Activated T-cell treated with anti-CD3 and anti-CD28 coated beads, Interleukin-2, amount 50 U/mL, for 48 hours (primary cell): ENCODE measurements at regions not wholly inside any gene's neighbourhood (a gene's known extent, or its start where the extent isn't known, plus 50 kb on each side); places are given as distances from the start of the nearest gene placed in this dataset.

ENCODE experiments used
- DNase-seq, 2 experiments: peaks; one replicate each; pipeline ENCODE4 v3.0.0-alpha.2; 2020

DNA sequence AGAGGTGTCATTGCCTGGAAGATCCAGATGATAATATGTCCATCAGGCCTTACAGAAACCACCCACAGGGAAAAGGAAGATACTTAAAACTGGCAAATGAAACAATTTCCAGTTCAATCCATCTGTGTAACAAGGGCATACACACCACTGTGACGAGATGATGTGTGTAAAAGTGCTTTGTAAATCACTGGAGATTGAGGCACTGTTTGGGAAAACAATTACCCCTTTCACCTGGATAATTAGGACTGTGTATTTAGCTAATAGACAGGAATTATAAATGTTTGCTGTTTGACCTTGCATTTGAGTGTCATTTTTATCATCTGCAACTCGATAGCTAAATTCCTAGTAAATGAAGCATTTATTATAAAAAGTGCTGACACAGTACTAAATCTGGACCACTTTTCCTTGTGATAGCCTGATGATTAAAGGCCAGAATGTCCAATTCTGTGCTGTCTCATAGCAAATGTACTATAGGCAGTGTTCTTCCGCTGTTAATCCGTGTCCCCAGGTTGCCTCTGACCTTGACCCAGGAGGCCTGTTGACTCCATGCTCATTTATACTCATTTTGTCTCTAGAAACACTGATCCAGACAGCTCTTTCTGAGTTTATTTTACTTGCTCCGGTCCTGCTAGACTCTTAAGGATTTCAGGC, 105.8 kb downstream of the LACC1 start:
- no peak for DNase-seq

GRCh38 chr13:43986421-43986981, 106.8 kb downstream of the LACC1 start:
- no peak for DNase-seq

DNA sequence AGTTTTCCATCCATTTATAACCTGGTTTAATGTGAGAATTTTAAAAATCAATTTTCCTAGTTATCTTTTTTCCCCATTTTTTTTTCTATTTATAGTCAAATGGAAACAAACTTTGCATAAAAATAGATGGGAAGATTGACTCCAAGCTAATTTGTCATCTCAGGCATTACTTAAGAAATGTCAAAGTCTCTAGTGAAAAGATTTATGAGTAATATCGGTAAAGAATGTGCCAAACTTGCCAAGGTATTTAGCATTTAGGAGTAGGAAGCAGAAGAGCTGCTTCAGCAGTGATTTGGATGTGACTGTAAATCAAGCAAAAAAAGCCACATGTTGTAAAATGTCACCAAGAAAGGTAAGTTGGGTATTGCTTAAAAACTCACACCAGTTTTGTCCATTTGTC, 108.6 kb downstream of the LACC1 start:
- DNase-seq: no peak

- no peak for DNase-seq
Measured at GRCh38 chr13:43990021-43990420, 110.3 kb downstream of the LACC1 start.

GRCh38 chr13:43990829-43991228, 111.1 kb downstream of the LACC1 start:
- DNase-seq: no peak

- DNase-seq: no peak
Measured at GRCh38 chr13:43991773-43992201, 112.1 kb downstream of the LACC1 start.

DNA sequence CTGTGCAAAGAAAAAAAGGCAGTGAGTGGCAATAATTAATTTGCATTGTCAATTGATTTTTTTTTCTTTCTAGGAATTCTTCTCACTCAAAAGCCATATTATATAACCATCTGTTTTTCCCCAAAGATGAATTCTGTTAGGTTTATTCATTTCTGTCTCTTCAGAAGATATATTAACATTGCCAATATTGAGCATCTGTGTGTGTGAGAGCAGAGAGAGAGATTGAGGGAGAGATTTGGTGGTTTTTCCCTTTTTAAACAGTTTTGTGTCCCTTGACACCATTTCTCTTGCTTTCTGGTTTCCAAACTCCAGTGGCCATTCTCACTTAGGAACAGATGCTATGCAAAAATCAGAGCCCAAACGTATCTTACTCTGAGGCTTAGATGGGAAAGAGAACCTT, 112.5 kb downstream of the LACC1 start:
- DNase-seq: no peak

DNA sequence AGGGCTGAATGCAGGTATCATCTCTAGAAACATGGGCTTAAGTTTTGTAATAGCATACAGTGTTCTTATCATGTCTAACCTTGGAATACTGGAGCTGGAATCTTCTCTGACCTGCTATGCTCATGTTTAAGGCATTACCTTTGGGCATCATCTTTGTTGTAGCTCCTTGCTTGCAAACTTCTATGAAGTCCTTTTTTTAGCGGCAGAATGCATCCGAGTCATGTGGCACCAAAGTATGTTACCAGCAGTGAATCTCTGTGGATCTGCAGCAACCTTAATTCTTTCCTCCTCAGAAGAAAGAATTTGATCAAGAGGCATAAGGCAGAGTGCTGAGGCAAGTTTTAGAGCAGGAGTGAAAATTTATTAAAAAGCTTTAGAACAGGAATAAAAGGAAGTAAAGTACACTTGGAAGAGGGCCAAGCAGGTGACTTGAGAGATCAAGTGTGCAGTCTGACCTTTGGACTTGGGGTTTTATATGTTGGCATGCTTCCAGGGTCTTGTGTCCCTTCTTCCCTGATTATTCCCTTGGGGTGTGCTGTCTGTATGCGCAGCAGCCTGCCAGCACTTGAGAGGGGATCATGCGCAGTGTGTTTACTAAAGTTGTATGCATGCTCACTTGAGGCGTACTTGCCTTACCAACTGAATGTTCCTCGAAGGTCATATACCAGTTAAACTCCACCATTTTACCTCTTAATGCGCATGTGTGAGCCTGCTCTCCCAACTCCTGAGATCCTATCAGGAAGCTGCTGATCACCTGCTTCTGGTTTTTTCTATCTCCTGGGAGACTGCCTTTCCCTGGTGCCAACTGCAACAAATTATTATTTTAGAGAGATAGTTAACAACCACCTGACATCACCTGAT, 115.5 kb downstream of the LACC1 start:
- DNase-seq: no peak

- no peak for DNase-seq
Measured at GRCh38 chr13:43996221-43996620, 116.5 kb downstream of the LACC1 start.

DNA sequence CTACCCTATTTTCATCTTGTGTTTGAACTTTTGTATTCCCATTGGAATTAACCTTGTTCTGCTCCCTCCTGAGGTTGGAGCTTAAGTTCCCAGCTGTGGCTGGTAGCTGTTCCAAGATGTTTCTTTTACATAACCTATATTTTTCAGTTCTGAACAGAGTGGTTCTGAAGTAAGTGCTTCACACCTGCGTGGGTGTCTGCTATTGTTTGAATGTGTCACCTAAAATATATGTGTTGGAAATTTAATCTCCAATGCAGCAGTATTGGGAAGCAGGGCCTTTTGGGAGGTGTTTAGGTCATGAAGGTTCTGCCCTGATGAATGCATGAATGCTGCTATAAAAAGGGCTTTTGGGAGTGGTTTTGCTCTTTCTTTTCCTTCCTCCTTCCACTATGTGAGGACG, 123.8 kb downstream of the LACC1 start:
- no peak for DNase-seq

- DNase-seq: no peak
Measured at GRCh38 chr13:44004878-44005277, 125.2 kb downstream of the LACC1 start.

DNA sequence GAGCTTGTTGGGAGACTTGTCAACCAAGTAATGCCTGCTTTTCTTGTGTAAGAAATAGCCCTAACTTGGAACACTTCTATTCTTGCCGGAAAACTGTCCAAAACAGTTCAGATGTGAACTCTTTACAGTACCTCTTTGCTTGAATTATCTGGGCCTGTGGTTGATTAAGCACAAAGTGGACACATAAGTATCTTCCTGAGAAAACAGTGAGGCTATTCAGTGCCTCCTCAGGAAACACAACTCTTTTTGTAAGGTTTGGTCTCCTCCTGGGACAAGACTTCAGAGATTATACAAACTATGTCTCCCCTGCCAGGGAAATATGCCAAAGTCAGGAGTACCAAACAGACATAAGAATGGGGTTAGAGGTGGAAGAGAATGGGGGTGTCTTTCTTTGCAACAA, 127.7 kb downstream of the LACC1 start:
- DNase-seq: no peak

DNA sequence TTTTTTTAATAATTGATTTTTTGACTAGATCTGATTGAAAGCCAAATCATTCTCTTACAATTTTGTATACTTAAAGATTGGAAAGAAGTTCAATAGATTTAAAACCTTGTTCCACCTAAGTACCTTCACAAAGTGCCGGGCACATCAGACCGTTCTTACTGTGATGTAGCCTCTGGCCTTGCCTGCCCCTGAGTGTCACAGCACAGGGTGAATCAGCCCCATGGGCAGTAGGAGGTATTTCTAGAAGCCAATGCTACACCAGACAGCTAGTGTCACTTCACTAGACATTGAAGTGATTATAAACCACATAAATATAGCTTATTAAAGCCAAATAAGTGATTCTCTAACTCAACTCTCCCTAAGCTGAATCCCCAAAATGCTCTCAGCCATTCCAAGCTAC, 131.3 kb downstream of the LACC1 start:
- DNase-seq: no peak

- no peak for DNase-seq
Measured at GRCh38 chr13:44012910-44013757, 133.4 kb downstream of the LACC1 start.

GRCh38 chr13:44013758-44014291, 134.1 kb downstream of the LACC1 start:
- DNase-seq: no peak

- DNase-seq: no peak
Measured at GRCh38 chr13:44014501-44014900, 134.8 kb downstream of the LACC1 start.

DNA sequence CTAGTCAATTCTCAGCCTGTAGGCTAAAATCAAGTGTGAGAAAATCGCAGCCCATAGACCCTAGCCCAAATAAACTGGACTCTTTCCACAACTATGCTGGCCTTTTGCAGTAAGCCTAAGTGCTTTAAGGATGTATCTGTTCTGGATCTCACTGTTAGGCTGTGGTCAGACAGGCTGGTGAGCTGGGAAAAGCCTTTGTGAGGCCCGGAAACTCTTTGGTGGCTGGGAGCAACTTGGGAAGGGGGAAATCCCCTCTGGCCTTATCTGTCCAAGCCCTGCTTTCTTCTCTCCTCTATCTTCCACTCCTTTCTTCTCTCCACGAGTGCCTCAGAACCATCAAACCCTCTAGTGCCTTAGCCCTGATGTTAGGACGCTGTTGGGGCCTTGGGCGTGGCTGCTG, 135.4 kb downstream of the LACC1 start:
- no peak for DNase-seq

- no peak for DNase-seq
Measured at GRCh38 chr13:44015811-44016210, 136.1 kb downstream of the LACC1 start.

- DNase-seq: no peak
Measured at GRCh38 chr13:44017756-44018309, 138.1 kb downstream of the LACC1 start.

- DNase-seq: no peak
Measured at GRCh38 chr13:44019651-44020050, 139.9 kb downstream of the LACC1 start.

- no peak for DNase-seq
Measured at GRCh38 chr13:44021422-44021821, 141.7 kb downstream of the LACC1 start.

DNA sequence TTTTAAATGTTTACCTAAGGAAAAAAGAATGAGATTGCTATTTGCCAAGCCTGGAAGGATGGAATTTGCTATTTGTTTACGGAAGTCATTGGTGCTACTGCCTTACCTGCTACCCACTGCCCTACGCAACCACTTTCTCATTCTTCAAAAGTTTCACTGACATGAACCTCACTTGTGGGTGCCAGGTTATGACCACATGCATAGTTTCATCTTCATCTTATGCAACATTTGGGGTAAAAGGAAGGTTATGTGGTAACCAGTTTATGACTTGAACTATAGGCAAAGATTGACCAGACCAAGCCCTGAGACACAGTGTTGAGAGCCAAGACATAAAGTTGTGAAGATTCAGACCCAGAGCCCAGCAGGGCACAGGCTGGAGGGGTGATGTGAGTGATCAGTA, 142.5 kb downstream of the LACC1 start:
- no peak for DNase-seq
